ENCODE measurements at regions not wholly inside any gene's neighbourhood (a gene's known extent, or its start where the extent isn't known, plus 50 kb on each side); places are given as distances from the start of the nearest gene placed in this dataset.

DNA sequence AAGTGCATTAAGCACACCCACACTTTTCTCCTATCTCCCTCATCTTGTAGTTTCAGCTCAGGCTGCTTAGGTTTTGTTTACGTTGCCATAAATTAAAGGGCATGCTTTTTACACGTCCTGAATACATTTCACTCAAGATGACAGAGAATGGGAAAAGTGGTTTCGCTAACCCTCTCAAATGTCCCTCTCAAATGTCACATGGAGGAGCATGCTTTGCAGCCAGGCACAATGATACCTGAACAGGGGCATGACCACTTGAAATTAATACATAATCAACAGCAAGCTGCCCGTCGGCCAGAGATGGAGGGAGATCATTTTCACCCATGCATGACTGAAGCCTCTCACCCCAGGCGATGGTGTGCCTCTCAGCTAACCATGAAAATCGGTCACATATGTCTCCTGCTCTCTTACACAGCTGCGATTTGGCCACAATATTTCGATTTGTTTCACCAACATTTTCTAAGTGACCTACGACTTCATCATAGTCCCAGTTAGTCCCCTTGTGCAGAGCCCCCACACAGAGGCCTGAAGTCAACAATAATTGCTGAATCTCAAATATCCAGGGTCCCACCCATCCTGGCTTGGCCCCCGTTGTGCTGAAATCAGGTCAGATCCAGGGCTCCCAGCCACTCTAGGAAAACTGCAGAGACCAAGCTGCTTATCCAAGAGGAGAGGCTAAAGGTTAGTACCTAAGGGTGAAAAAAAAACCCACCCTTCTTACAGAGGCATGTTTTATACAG, 373.9 kb upstream of the NFE2L3 start:
- DNase-seq (ENCODE audit: low read depth in 3 of 3), result no peak

GRCh38 chr7:25779002-25779546, 372.9 kb upstream of the NFE2L3 start:
- no peak for DNase-seq (ENCODE audit: low read depth in 3 of 3)

- DNase-seq (ENCODE audit: low read depth in 3 of 3), result no peak
These were observed 371.1 kb upstream of the NFE2L3 start for GRCh38 chr7:25780904-25781303.

DNA sequence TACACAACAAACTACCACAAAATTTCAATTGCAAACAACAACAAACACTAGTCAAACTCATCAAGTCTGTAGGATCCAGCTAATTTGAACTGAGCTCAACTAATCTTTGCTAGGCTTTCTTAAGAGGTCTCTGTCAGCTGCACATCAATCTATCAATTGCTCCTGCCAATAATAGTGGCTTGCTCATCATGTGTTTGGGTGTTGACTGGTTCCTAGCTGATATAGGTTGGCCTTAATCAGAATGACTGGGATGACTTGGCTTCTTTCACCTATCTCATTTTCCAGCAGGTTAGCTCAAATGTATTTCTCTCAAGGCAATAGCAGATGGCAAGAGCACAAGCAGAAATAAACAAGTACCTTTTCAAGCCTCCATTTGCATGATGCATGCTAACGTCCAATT, 370.3 kb upstream of the NFE2L3 start:
- no peak for DNase-seq (ENCODE audit: low read depth in 3 of 3)

GRCh38 chr7:25786936-25787335, 365.1 kb upstream of the NFE2L3 start:
- DNase-seq (ENCODE audit: low read depth in 3 of 3), result no peak

- no peak for DNase-seq (ENCODE audit: low read depth in 3 of 3)
These were observed 364.7 kb upstream of the NFE2L3 start for GRCh38 chr7:25787336-25787735.

- no peak for DNase-seq (ENCODE audit: low read depth in 3 of 3)
These were observed 363.6 kb upstream of the NFE2L3 start for GRCh38 chr7:25788371-25788770.

GRCh38 chr7:25788961-25789620, 362.9 kb upstream of the NFE2L3 start:
- no peak for DNase-seq (ENCODE audit: low read depth in 3 of 3)

DNA sequence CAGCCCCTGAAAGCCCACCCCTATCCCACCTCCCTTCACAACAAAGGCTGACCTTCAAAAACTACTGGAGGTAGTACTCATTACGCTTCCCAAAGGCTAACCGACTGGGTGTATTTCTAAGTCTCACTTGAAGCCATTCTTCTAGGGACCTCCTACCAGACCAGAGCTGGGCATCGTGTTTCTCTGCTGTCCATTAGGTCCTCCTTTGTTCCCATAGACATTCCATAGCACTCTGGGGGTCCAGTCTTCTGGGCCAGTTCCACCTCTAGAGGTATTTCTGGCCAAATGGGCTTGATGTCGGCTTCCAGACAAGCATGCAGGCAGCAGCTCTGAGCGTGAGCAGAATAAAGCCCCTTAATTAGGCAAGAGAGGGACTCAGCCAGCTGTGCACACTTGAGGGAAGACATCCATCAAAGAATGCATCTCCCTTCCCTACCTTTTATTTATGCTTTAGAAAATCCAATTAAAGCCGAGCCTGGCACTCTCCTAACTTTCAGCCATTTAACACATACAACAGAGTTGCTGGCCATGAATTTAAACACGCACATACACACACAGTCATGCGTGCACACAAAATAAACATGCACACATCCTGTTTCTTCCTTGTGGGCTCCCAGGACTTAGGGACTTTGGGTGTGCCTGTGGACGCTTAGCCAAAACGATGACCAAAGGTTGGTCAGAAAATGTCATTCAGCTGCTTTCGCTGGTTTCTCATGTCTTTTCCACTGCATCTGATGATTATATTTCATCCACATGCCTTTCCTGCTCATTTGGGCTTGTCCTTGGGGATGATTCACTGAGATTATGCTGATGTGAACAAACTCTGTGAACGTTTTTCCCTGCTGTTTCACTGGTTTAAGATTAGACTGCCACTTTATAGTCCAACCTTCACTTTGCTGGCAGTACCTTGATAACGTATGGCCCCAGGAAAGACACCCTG, 362.0 kb upstream of the NFE2L3 start:
- no peak for DNase-seq (ENCODE audit: low read depth in 3 of 3)

- no peak for DNase-seq (ENCODE audit: low read depth in 3 of 3)
These were observed 361.0 kb upstream of the NFE2L3 start for GRCh38 chr7:25790963-25791362.

DNA sequence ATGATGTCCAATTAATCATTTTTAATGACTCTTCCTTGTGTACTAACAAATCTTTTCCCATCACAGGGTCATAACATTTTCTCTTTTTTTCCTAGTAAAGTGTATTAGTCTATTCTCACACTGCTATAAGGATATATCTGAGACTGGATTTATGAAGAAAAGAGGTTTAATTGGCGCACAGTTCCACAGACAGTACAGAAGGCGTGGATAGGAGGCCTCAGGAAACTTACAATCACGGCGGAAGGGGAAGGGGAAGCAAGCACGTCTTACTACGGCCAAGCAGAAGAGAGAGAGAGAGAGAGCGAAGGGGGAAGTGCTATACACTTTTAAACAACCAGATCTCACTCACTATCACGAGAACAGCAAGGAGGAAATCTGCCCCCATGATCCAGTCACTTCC, 359.4 kb upstream of the NFE2L3 start:
- DNase-seq (ENCODE audit: low read depth in 3 of 3), result no peak

DNA sequence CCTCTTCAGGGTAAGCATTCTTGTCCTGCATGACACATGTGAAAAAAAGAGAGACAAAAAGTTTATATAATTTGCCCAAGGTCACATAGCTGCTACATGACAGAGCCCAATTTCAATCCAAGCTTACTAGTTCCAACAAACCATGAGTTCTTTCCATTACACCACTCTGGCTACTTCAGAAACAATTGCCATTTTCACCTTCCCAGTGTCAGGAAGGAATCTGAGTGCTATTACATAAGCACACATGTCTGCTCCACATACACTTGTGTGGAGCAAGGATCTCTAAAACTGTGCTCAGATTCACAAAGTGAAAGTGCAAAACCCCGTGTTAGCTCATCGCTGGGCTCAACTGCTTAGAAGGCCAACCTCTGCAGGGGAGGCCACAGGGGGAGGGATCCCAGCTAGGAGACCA, 356.2 kb upstream of the NFE2L3 start:
- DNase-seq (ENCODE audit: low read depth in 3 of 3), result no peak

GRCh38 chr7:25798344-25798743, 353.7 kb upstream of the NFE2L3 start:
- no peak for DNase-seq (ENCODE audit: low read depth in 3 of 3)

DNA sequence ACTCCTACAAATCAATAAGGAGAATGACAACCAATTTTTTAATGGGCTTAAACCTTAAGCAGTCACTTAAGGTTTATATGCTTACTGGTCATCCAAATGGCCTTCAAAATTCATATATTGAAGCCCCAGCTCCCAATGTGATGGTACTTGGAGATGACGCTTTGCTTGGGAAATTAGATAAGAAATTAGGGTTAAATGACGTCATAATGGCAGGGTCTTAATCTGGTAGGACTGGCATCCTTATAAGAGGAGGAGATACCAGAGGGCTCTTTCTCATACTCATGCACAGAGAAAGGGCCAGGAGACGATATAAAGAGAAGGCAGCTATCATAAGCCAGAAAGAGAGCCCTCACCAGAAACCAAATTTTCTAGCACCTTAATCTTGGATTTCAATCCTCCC, 350.8 kb upstream of the NFE2L3 start:
- DNase-seq (ENCODE audit: low read depth in 3 of 3), result no peak

GRCh38 chr7:25802057-25802456, 349.9 kb upstream of the NFE2L3 start:
- no peak for DNase-seq (ENCODE audit: low read depth in 3 of 3)

DNA sequence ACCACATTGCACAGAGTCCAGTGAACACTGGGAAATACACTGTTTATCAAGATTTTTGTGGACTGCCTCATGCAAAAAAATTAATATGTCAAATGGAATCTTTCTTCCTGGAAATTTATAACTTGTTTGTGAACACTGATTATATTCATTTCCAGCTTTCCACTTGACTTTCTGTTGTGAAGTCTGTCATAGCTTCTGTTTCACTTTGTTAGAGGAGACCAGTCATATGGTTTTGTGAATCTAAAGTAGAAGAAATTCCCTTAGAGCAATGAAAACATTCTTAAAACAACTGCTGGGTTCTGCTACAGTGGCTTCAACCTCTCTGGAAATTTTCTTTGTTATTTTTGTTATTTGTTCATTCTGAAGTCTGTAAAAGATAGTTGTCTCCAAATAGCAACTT, 349.5 kb upstream of the NFE2L3 start:
- no peak for DNase-seq (ENCODE audit: low read depth in 3 of 3)

- DNase-seq (ENCODE audit: low read depth in 3 of 3), result no peak
These were observed 348.7 kb upstream of the NFE2L3 start for GRCh38 chr7:25803117-25803887.

DNA sequence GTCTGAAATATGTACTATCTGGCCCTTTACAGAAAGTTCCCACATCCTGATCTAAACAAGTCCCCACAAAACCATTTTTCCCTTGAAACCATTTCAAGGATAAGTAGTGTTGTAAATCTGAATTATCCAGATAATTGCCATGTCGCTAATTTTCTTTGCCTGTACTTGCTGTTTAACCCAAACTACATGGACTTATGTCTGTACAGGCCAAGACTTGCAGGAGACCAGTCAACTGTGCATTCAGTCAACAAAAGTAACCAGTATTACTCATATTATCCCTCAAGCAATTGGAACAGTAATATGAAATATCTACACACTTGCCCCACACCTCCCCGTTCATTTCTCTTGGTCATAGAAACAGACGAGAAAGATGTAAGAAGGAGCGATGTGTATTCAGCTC, 347.8 kb upstream of the NFE2L3 start:
- DNase-seq (ENCODE audit: low read depth in 3 of 3), result no peak

GRCh38 chr7:25805027-25805687, 346.8 kb upstream of the NFE2L3 start:
- DNase-seq (ENCODE audit: low read depth in 3 of 3), result no peak

DNA sequence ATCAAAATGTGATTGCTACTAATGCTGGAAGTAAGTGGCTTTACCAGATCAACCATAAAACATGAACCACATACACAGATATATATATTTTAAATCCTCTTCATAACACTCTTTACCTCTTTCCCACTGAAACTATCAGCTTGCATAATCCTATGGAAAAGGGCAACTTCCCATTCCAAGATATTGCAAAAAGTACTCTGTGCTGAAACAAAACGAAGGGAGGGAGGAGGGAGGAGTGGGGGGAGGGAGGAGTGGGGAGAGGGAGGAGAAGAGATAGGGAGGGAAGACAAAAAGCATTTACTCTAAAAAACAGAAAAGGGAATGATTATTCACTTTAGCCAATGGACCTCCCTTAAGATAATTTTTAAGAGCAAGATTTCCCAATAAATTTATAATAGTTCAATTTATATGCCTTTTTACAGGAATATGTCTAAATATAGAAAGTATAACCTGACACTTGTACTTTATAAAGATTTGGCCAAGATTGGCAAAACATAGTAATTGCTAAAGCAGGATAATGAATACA, 344.8 kb upstream of the NFE2L3 start:
- no peak for DNase-seq (ENCODE audit: low read depth in 3 of 3)

DNA sequence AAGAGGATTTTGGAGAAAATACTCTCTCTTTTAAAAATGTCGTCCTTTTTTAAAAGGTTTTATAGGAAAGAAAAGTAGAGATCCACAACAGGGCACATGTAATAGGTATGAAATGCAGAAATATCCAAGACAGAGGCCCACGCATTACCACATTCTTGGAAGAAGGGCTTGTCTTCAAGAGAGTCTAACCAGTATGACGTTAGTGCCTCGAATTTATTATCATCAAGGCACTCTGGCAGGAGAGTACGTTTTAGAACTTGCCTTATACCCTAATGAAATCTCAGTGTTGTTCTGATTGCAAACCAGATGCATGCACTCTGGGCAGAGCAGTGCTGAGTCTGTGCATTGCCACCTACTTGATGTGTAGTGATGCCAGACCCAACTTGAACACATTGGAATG, 342.6 kb upstream of the NFE2L3 start:
- no peak for DNase-seq (ENCODE audit: low read depth in 3 of 3)
